Stimulated activated CD8-positive, alpha-beta memory T cell treated with anti-CD3 and anti-CD28 coated beads, Interleukin-4, amount 100 ng/mL, for 24 hours (primary cell): ENCODE measurements at regions not wholly inside any gene's neighbourhood (a gene's known extent, or its start where the extent isn't known, plus 50 kb on each side); places are given as distances from the start of the nearest gene placed in this dataset.
"Not testable (repeated sequence)": the region's sequence is repeated elsewhere in the genome, so short reads cannot be mapped to it uniquely, and the experiment has no call there.

Source experiments
- DNase-seq: peaks from one replicate; pipeline ENCODE4 v3.0.0-alpha.2; 2020; ENCODE audit warnings: low read depth

DNA sequence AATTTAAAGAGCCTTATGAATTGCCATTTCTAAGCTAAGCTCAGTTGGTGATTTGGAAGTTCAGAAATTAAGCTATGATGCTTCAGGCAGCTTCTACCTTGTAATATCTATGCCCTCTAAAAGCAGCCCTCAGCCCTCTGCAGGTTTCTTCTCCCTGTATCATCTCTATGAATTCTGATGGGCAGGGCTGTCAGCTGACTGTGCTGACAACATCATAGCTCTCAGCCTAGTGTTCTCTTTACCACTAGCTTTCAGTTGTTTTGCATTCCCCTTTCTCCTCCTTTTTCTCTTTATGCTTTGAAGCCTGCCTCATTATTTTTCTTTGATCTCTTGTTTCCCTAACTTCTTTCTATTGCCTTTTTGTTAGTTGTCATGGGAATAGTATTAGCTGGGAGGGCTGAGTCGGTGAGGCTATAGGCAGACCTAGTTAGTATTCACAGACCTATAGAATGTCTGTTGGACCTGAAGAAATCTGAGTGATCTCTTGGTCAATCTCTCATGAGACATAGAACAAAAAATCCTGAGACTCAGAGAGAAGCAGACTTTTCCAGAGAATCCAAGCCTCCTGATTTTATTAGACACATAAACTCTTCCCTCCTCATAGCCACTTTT, 535.4 kb downstream of the RAB38 start:
- DNase-seq, result no peak

DNA sequence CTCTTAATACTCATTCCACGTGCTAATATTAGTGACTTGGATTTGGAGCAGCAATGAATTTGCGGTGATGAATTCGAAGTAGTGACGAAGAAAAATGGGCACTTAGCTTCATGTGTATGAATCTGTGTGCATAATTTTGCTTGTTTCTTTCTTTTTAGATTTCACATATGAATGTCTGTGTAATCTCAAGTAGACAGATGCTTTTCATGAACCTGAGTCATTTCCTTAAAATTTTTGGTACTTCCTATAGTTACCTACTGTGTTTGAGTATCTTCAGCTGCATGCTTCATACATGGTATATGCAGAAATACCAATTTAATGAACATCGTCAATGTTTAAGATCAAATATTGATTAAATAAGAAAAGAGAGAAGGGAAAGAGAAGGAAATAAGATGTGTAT, 540.2 kb downstream of the RAB38 start:
- DNase-seq, result no peak

DNA sequence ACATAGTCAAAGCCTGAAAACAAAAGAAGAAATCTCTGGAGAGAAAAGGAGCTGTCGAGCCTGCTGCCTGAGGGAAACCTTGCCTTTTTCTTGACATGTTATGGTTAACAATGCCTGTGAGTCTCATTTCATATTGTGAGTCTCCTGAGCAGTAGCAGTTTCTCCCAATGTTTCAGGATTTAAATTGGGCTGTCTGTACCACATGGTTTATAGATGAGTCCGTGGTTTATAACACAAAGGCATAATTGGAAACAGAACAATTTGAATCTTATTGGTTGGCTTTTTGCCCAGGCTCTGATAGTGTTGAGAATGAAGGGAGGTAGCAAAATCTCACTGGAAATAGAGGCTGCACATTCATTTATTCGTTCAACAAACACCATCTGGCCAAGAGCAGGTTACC, 540.9 kb downstream of the RAB38 start:
- DNase-seq, result no peak

DNA sequence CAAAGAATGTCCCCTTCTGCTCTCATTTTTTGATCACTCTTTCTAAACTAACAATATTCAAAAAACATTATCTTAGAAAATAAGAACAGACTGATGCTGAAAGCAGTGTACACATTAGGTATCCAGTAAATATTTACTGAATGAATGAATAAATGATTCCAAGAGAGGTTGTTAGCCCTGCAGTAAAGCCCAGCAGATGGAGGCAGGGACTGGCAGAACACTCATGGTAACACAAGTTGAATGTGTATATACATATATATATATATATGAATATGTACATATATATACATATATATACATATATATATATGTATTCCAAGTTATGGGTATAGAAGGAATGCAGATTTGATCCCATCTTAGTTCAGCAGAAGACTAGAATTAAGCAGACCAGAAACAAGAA, 546.3 kb downstream of the RAB38 start:
- DNase-seq, result no peak

DNA sequence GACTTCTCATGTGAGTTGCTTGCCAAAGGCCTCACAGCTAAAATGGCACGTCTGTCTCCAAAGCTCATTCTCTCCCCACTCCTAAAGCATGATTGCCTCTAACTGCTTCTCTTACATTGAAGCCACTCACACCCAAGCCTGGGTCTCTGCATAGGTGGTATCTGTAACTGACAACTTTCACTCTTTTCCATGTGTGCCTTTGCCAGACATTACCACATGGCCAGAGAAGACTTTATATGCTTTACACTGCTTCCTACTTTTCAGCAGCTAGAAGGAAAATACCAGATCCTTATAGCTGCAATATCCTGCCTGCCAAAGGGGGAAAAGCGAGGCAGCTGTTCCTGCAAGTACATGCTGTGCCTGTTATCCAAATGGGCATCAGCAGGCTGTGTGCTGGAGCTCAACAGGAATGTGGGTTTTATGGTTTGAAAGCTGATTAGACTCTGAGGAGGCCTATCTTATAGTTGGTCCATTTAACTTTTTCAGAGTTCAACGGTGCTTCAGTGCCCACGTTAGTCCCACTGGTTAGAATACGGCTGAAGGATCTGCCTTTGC, 547.1 kb downstream of the RAB38 start:
- DNase-seq, result no peak

DNA sequence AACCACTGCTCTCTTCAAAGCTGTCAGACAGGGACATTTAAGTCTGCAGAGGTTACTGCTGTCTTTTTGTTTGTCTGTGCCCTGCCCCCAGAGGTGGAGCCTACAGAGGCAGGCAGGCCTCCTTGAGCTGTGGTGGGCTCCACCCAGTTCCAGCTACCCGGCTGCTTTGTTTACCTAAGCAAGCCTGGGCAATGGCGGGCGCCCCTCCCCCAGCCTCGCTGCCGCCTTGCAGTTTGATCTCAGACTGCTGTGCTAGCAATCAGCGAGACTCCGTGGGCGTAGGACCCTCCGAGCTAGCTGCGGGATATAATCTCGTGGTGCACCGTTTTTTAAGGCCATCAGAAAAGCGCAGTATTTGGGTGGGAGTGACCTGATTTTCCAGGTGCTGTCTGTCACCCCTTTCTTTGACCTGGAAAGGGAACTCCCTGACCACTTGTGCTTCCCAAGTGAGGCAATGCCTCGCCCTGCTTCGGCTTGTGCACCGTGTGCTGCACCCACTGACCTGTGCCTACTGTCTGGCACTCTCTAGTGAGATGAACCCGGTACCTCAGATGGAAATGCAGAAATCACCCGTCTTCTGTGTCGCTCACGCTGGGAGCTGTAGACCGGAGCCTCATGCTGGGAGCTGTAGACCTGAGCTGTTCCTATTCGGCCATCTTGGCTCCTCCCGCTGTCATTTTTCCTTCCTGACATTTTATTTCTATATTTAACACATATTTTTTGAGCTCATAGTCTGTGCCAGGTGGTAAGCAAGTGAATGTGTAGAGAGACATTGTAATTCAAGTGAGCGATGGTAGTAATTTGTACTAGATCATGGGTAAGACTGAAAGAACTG, 551.5 kb downstream of the RAB38 start:
- DNase-seq, result not testable (repeated sequence)

DNA sequence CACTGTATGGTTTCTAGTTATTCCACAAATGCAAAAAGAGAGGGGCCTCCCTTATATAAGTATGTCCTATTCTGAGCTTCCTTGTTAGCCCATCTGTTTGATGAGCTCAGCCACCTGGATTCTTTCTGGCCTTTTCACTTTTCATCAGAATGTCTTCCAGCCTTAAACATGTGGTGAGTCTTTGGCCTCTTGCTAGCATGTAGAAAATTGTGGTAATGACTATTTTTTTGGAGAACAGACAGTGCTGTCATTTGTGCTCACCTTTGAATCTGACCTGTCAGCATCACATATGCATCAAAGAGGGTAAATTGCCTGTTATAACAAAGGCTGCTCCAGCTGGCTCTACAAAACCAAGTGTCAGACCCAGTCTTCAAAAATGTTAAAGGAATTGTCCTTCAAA, 558.7 kb downstream of the RAB38 start:
- no peak for DNase-seq

DNA sequence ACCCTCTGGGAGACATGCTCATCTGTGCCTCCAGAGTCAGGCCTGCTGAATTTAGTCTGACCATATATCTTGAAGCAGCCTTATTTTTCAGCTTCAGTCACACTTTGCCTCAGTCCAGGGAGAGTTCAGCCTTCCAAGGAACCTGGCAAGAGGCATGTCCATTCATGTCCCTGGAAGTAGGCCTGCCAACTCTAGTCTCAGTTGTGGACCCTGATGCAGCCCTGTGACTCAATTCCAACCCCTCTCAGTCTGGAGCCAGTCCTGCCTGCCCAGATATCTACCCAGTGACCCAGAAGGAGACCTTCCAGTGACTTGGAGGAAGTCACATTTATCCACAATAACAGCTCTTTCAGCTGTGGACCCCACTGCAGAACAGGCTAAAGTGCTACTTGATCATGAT, 566.6 kb downstream of the TMEM135 start:
- no peak for DNase-seq

DNA sequence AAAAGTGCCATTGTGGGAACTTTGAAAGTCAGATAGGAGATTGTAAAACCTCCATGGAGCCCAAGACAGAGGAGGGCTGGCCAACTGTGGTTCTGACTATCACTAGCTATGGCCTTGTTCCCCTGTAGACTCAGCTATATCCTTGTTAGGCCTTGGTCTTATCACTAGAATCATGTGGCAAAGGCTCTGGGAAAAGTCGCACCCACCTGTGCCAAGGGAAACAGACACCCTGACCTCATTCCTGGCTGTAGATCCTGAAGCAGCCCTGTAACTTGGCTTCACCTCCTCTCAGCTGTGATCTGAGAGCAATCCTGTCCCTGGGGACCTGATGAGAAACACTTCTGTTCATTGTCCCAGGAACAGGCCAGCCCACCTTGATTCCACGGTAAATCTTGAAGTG, 566.2 kb downstream of the TMEM135 start:
- no peak for DNase-seq

DNA sequence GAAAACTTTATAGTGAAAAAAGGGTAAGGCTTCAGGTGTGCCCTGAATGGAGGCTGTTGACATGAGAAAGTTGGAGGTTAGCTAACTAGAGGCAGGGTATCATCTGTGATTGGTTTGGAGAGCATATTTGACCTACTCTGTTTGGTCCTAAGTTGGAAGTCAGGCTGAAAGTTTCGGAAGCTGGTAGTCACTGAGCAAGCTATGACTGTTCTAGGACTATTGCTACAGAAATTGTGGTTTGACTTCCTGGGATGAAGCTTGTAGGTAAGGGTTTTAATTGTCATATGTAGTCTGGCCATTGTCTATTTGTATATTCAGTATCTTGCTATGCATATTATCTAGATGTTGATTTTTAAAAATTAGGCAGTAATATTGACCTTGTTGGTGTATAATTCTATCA, 565.0 kb downstream of the TMEM135 start:
- DNase-seq, result no peak

DNA sequence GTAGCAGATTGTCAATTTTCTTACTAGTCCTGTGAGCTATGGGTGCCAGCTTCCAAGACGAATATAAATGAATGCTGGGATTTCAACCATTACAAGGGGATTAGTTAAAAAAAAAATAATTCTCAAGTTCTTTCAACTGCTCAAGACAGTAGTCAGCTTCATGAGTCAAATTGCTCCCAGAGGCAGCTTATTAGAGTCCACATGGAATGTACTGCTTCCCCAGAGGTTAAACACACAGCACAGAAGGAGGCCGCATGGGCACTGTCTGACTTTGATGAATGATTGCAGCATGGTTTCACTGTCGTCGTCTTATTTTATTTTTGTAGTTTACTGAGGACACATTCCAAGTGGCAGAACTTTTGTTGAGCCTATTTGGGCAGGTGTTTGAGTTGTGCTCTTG, 563.2 kb downstream of the TMEM135 start:
- no peak for DNase-seq

DNA sequence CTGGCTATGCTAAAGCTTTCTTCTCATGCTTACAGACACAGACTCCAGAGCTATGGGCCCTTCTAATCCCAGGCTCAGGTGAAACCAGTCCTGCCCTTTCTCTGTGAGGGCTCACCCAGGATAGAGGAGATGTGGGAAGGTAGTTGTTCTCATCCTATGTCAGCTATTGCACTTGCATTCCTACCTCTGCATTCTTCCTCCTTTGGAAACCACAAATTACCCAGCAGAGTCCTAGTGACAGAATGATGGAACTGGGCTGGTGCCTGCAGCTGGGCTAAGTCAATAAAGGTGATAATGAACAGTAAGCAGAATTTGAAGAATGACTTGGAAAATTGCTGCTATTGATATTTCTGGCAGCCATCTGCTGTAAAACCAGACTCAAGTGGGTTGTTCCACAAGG, 560.0 kb downstream of the TMEM135 start:
- no peak for DNase-seq

DNA sequence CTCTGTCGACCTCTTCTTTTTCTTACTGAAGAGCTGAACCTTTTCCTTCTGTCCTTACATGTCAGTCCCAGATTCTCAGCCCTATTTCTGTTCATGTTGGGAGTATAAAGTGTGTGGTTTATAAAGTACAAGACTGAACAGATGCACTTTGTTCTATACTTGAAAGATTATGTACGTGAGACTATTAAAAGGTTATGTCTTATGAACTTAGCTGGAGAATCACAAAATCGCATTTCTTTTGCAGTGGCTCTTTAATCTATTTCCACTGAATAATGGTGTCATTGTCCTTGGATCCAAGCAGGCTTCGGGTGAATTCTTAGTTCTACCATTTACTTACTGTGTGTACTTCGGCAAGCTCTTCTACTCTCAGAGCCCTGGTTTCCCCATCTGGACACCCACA, 558.4 kb downstream of the TMEM135 start:
- no peak for DNase-seq

DNA sequence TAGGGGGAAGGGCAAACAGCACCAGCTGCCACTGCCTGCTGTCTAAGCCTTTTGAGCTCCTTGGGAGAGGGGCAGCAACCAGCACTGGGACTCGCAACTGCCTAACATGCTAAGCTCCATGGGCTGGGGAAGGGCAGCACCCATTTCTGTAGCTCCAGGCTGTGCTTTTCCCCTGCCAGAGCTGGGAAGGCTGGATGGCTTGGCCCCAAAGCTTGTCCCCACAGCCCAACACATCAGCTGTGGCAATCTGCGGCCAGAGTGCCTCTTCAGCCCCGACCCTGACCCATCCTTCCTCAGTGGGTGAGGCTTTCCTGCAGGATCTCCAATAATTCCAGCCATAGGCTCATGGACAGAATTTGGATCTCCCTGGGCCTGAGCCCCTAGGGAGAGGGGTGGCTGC, 551.3 kb downstream of the TMEM135 start:
- DNase-seq, result no peak

DNA sequence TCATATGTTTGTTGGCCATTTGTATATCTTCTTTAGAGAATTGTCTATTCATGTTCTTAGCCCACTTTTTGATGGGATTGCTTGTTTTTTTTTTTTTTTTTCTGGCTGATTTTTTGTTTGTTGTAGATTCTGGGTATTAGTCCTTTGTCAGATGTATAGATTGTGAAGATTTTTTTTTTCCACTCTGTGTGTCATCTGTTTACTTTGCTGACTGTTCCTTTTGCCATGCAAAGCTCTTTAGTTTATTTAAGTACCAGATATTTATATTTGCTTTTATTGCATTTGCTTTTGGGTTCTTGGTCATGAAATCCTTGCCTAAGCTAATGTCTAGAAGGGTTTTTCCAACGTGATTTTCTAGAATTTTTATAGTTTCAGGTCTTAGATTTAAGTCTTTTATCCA, 547.9 kb downstream of the TMEM135 start:
- not testable (repeated sequence) for DNase-seq

DNA sequence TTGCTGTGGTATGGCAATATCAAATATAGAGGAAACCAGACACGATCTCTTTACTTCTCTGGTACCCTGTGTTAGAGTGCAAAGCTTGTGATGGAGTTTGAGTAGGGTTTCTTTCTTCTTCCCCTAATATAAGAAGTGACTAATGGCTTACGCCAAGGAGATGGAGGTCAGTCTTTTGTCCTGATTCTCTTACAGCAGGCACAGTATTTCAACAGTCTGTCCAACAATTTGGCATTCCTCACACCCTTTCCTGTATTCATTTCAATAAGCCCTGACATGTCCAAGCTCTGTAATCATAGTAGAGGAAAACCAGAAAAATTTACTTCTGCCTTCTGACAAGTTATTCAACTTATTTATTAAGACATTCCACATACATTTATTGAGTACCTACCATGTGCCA, 546.2 kb downstream of the TMEM135 start:
- DNase-seq, result no peak

DNA sequence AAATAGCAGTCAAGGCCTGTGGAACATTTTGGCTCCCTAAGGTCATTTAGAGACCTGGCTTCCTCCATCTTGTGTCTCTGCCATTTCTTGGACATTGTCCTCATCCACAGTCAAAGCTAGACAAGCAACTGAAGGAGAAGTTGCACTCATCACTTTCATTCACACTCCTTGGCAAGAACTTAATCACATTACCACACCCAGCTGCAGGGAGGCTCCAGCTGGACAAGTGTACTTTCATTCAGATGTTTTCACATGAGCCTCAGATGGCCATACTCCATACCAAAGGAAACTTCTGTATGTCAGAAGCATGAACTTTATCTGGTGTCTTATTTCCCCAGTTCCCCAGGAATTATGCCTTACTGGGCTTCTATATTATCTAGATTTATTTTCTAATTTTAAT, 537.4 kb downstream of the TMEM135 start:
- DNase-seq, result no peak

DNA sequence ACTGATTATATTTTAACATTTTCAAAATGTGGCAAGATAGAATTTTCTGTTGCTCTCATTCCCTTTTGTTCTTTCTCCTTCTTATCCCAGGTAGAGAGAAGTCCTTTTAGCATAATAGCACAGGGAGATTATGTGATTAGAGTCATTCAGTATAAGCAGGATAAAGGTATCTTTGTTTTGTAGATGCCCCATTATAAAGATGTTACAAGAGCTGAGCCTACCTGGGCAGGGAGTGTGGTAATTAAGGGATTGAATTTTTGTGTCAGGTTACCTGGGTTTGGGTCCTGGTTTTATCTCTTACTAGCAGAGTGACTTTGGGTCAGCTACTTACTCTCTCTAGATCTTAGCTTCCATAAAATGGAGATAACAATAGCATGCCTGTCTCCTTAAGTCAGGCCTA, 536.5 kb downstream of the TMEM135 start:
- no peak for DNase-seq

DNA sequence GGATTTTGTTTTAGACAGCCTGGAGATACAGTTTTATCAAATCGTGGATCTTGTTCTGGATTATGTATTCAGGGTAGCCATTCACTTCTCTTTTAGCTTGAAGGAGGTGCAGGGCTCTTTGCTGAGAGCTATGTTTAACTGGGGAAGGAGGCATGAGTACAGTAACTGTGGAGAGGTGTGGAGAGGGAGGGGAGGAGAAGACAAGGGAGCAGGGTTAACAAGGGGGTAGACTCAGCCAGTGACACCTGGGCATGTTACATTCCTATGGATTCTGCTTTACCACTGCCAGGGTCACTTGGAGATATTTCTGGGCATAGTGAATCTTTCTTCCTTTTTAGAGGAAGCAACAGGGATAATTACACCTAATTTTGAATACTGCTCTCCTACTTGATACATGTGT, 536.0 kb downstream of the TMEM135 start:
- no peak for DNase-seq

DNA sequence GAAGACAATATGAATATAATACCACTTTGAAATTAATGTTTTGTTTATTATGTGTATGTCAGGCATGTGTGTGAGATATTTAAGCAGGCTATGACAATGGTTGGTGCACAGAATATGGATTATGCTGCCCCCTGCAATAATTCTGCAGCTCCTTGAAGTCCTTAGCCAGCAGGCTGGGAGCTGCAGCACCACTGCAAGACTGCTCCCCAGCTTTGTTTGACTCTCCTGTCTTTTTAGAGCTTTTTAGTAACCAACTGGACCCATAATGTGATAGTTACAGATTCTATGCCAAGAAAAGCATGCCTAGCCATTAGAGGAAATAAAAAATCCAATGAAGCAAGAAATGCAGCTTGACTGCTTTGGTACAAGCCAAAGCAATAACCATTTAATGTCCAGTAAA, 535.1 kb downstream of the TMEM135 start:
- DNase-seq, result no peak

DNA sequence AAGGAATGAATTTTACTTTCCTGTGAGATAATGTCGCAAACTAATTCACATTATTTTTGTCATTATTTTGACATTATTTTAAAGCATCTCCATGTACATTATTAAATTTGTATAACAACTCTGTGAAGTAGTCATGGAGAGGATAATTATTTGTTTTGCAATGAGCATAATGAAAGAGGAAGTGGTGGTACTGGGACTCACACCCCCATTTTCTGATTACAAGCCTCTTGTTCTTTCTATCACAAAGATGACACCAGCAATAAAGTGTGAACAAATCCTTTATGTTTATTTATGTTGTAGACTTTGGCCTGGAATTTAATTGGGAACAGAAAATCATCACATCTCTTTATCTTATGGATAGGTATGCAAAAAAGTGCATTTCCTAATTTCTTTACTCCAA, 522.6 kb downstream of the TMEM135 start:
- no peak for DNase-seq

DNA sequence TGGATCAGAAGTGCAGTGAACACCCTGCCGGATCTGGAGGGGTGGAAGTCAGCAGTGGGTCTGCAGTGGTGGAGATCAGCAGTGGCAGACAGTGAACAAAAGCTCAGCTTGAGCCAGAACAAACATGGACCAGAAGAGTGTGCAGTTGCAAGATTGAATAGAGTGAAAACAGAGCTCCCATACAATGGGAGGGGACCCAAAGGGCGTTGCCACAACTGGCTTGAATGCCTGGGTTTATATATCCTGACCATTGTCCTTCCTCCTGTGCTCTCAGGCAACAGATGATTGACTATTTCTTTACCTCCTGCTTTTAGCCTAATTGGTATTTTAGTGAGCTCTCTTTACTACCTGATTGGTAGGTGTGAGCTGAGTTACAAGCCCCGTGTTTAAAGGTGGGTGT, 522.1 kb downstream of the TMEM135 start:
- not testable (repeated sequence) for DNase-seq

DNA sequence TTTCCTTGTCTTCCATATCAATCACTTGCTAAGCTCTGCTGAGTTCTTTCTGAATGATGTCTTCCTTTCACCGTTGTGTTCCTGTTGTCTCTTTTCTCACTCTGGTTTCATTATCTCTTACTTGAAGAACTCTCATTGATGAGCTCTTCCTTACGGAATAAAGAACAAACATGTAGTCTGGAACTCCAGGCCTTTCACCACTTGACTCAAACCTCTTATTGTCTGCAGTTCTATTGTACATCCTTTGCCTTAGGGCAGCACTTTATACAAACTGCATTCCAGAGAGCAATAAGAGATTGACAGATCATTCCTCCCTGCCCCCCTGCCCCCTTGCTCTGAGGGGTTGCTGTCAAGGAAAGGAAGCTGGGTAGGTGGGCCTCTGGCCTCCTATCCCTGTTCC, 517.4 kb downstream of the TMEM135 start:
- DNase-seq, result no peak

DNA sequence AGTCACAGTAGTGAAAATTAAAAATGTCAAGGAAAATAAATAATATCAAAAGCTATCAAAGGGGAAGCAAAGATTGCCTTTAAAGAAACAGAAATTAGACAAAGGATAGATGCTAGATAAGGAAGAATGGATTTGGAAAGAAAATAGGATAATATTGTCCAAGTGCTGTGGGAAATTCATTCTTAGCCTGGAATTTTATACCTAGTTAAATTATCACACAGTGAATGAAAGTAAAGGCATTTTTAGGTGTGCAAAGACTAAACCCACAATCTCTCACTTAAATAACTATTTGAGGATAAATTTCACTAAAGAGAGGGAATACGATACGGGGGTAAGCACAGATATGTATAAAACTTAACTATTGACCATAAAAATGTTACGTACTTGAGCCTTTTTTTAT, 511.1 kb downstream of the TMEM135 start:
- no peak for DNase-seq
